ENCODE measurements at regions not wholly inside any gene's neighbourhood (a gene's known extent, or its start where the extent isn't known, plus 50 kb on each side); places are given as distances from the start of the nearest gene placed in this dataset.
A peak's percentile ranks its signal among the peaks of the same experiment; 100 is the strongest.

DNA sequence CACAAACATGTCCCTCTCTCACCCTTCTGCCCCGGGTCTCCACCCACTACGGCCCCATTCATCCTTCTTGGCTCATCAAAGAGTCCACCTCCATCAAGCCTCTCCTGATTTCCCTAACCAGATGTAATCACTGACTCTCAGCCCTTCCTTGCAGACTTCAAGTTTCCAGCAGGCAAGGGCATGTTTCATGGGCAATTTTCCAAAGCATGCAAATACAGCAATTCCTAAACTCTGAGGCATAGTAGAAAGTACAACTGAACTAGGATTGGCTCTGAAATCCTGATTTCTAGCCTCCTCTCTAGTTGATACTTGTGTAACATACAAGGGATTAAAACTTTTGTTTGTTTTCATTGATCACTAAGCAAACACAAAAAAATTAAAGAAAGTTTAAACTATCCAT lies 109.1 kb upstream of the GADD45A start:
- TF ChIP-seq, protein P1, sequence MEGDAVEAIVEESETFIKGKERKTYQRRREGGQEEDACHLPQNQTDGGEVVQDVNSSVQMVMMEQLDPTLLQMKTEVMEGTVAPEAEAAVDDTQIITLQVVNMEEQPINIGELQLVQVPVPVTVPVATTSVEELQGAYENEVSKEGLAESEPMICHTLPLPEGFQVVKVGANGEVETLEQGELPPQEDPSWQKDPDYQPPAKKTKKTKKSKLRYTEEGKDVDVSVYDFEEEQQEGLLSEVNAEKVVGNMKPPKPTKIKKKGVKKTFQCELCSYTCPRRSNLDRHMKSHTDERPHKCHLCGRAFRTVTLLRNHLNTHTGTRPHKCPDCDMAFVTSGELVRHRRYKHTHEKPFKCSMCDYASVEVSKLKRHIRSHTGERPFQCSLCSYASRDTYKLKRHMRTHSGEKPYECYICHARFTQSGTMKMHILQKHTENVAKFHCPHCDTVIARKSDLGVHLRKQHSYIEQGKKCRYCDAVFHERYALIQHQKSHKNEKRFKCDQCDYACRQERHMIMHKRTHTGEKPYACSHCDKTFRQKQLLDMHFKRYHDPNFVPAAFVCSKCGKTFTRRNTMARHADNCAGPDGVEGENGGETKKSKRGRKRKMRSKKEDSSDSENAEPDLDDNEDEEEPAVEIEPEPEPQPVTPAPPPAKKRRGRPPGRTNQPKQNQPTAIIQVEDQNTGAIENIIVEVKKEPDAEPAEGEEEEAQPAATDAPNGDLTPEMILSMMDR (IDR thresholded peaks at IDR 0.05; ENCODE audit: insufficient read depth, low read length): no peak
- peak; percentile 90 for DNase-seq (ENCODE audit: low read depth)
- H3K4me3 ChIP-seq (ENCODE audit: low read depth, low read length): no peak overlapping the region

DNA sequence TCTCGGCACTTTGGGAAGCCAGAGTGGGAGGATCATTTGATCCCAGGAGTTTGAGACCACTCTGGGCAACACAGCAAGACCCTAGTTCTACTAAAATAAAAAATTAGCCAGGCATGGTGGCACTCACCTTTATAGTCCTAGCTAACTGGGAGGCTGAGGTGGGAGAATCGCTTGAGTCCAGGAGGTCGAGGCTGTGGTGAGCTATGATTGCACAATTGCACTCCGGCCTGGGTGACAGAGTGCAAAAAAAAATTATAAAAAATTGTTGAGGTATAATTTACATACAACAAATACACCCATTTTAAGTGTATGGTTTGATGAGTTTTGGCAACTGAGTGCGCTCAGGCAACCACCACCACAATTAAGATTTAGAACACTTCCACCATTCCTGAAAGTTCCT lies 108.5 kb upstream of the GADD45A start:
- TF ChIP-seq, protein P1 (IDR thresholded peaks at IDR 0.05; ENCODE audit: insufficient read depth, low read length): no peak
- H3K4me3 ChIP-seq (ENCODE audit: low read depth, low read length): no peak overlapping the region
- no peak for DNase-seq (ENCODE audit: low read depth)

DNA sequence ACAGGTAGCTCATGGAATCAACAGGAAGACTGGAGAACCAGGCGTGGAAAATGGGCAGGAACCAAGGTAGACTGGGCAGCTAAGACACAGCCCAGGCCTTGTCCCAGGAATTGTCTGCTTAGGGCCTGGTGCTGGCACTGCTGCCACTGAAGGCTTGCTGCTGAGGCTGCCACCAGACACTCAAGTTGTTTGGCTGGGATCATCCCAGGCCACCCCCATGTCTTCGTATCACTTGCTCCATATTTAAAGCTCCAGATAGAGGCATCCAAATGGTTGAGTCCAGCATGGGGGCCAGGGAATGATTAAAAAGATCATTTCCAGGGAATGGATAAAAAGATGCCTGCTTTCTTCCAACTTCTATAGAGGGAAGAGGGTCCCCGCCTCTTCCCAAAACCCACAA lies 107.4 kb upstream of the GADD45A start:
- DNase-seq (ENCODE audit: low read depth): no peak

DNA sequence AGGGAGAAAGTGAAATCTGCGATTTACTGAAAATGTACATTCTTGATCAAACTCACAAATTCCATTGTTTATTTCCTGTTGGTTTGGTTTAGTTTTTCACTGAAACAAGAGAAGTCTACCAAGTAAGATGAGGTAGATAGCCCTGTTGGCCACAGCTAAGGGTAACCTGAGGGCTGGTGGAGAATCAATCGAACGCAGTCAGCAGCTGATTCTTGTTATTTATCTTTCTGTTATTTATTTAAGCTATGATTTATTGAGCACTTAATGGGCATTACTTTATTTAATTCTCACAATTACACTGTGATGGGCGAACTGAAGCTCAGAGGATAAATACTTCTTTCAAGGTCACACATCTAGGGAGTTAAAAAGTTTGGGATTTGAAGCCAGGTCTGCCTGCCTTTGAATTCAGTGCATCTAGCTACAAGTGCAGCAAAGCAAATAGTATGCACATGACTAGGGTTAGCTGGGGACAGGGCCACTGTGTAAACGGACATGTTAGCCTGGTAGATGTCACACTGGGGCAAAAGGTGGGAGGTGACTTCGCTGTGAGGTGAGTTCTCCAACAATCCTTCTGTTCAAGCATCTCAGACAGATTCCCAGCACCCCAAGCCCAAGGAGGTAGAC lies 106.5 kb upstream of the GADD45A start:
- TF ChIP-seq, protein P1 (IDR thresholded peaks at IDR 0.05; ENCODE audit: insufficient read depth, low read length): no peak
- DNase-seq (ENCODE audit: low read depth): no peak

More for the DNA sequence above, 107.4 kb upstream of the GADD45A start:
- no peak overlapping the region for H3K4me3 ChIP-seq (ENCODE audit: low read depth, low read length)
- TF ChIP-seq, protein P1 (IDR thresholded peaks at IDR 0.05; ENCODE audit: insufficient read depth, low read length): no peak

DNA sequence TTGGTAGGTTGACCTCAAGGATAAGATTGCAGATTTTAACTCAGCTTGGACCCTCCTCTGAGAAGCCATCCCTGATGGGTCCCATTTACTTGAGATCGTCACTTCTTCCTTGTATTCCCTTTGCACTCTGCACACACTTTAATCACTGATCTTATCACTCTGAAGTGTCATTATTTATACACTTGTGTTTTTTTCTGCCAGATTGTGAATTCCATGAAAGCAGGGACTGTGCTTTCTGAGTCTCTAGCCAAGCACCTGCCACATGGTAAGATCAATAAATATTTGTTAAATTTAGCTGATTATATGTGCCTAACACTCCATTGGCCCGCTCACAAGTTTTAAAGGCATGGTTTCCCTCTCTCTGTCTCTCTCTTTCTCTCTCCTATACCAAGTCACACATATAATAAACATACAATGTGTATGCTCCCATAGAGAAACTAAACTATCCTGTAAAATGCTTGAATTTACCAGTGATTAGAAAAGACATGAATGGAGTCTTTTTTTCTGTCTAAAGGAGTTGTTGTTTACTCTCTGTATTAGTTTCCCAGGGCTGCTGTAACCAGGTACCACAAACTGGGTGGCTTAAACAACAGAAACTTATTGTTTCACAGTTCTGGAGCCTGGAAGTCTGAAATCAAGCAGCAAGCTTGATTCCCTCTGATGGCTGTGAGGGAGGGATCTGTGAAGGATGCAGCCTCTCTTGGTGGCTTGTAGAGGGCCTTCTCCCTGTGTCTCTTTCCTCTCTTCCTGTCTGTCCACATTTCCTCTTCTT lies 105.2 kb upstream of the GADD45A start:
- no peak overlapping the region for H3K4me3 ChIP-seq (ENCODE audit: low read depth, low read length)
- no peak for DNase-seq (ENCODE audit: low read depth)
- TF ChIP-seq, protein P1 (IDR thresholded peaks at IDR 0.05; ENCODE audit: insufficient read depth, low read length): no peak

More for the DNA sequence above, 106.5 kb upstream of the GADD45A start:
- no peak overlapping the region for H3K4me3 ChIP-seq (ENCODE audit: low read depth, low read length)

DNA sequence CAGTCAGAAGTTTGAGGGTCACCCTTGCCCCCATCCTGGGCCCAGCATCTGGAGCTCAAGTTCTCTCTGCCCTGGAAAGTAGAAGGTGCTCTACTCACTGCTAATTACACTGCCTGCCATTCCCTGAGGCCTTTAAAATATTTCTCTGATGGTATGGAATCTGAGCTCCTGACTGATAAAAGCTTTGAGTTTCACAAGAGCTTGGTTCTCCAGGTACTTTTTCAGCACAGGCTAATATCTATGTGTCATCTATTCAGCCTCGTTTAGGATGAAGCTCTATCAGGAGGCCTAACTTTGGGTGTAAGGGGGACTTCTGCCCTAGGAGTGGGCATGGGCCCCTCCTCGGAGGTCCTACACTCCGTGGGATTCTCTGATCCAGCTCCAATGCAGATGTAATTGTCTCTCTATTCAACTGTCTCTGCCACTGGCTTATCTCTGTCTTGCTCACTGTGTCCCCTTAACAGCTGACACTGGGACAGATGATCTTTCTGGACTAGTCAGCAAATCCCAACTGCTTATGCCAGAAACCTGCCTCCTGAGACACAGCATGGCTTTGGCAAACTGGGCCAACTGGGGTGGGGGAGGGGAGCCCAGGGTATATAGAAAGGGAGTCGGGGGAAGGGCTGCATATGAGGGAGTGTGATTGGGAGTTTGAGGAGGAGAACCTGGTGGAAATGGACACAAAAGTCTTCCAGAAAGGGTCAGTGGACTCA lies 104.2 kb upstream of the GADD45A start:
- H3K4me3 ChIP-seq (ENCODE audit: low read depth, low read length): no peak overlapping the region
- TF ChIP-seq, protein P1 (IDR thresholded peaks at IDR 0.05; ENCODE audit: insufficient read depth, low read length): no peak
- DNase-seq (ENCODE audit: low read depth): no peak
